ENCODE measurements at regions not wholly inside any gene's neighbourhood (a gene's known extent, or its start where the extent isn't known, plus 50 kb on each side); places are given as distances from the start of the nearest gene placed in this dataset.

DNA sequence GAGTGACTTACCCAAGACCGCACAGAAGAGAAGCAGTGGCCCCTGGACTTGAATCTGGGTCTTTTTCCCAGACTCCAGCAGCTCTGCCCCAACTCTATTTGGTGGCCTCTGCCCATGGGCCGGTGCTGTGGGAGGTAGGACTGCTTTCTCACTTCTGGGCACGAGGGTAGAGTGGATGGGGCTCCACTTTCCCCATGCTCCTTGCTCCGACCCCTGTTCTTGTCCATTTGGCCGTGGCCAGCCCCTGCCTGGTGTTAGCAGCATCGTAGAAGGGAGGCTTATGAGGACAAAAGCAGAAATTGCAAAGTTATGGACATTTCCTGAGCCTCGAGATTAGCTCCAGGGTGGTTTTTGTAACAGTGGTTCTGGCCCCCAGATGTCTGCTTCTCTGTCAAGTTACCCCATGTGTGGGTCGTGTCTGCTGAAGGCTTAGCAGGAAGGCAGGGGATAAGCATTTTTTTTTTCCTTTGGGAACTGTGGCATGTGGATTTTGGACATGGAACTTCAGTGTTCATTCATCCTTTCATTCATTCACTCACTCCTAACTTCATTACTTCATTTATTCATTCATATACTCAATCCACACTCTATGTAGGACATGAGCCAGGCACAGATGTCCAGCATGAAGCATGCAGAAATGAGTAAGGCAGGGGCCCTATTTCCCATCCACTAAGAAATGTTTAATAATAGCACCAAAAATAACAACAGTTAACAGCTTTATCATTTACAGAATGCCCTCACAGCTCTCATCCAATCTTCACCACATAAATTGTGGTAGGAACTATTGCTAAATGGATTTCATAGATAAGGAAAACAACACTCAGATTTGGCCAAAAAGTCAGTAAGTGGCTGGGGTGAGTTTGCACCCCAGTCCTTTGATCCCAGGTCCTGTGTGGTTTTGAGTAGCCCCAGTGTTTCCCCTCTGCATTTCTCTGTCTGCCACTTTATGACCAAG, 180.5 kb downstream of the OPA1 start:
- TF ChIP-seq, protein P1, sequence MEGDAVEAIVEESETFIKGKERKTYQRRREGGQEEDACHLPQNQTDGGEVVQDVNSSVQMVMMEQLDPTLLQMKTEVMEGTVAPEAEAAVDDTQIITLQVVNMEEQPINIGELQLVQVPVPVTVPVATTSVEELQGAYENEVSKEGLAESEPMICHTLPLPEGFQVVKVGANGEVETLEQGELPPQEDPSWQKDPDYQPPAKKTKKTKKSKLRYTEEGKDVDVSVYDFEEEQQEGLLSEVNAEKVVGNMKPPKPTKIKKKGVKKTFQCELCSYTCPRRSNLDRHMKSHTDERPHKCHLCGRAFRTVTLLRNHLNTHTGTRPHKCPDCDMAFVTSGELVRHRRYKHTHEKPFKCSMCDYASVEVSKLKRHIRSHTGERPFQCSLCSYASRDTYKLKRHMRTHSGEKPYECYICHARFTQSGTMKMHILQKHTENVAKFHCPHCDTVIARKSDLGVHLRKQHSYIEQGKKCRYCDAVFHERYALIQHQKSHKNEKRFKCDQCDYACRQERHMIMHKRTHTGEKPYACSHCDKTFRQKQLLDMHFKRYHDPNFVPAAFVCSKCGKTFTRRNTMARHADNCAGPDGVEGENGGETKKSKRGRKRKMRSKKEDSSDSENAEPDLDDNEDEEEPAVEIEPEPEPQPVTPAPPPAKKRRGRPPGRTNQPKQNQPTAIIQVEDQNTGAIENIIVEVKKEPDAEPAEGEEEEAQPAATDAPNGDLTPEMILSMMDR (IDR thresholded peaks at IDR 0.05) = no peak
- TF ChIP-seq POLR2A (IDR thresholded peaks at IDR 0.05) = no peak
- TF ChIP-seq POLR2AphosphoS5 (IDR thresholded peaks at IDR 0.05) = no peak
